ENCODE measurements at regions not wholly inside any gene's neighbourhood (a gene's known extent, or its start where the extent isn't known, plus 50 kb on each side); places are given as distances from the start of the nearest gene placed in this dataset.
"Not testable (repeated sequence)": the region's sequence is repeated elsewhere in the genome, so short reads cannot be mapped to it uniquely, and the experiment has no call there.

DNA sequence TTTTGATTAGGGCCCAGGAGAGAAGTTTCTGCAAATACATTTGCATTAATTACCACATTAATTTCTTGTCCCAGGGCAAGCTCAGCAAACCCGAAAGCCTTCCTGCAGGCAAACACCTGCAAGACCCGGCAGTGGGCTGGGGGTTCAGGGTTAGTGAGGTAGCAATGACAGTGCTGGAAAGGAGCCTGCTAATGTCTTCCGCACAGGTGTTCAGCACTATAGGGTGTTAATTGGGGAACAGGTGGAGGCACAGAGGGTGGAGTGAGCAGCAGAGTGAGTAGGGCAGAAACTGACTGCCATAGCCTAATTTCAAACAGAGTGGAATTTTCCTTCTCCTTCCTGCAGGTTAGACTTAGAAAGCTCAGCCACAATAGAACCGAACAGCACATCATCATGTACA is 50.9 kb upstream of the UBASH3B start:
- no peak for DNase-seq

GRCh38 chr11:122601141-122602125 is 54.1 kb upstream of the UBASH3B start:
- DNase-seq: peak; percentile 67

DNA sequence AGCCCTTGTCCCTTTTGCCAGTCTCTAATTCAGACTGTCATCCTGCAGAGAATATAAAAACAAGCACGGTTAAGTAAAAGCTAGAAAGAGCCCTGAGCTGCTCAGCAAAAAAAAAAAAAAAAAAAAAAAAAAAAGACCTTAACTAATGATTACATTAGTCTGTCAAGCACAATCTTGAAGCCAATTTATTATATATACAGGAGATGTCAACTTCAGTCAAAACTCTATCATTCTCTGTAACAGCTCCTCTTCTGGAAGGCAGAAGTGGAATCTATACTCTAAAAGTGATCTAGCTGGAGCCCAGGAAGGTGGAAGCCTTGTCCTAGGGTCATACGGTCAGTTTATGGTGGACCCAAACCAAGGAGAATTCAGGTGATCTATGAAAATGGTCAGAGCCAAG is 55.2 kb upstream of the UBASH3B start:
- no peak for DNase-seq

- no peak for DNase-seq
Measured at GRCh38 chr11:122599434-122599833, 56.1 kb upstream of the UBASH3B start.

DNA sequence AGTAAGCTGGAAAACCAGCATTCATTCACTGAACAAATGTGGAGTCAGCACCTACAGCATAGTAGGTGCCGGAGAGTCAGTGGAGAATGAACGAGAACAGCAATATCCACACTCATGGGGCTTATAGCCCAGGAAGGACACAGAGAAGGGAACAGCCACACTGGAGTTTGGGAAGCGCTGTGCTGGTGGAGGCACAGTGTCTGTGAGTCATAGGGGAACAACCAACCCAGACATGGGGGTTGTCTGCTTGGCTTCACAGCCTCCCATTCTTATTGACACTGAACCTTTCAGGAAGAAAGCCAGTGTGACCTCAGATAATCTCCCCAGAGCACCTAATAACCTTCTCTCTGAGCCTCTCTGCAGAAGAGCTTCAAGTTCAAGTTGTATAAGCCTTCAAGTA is 56.6 kb upstream of the UBASH3B start:
- no peak for DNase-seq

DNA sequence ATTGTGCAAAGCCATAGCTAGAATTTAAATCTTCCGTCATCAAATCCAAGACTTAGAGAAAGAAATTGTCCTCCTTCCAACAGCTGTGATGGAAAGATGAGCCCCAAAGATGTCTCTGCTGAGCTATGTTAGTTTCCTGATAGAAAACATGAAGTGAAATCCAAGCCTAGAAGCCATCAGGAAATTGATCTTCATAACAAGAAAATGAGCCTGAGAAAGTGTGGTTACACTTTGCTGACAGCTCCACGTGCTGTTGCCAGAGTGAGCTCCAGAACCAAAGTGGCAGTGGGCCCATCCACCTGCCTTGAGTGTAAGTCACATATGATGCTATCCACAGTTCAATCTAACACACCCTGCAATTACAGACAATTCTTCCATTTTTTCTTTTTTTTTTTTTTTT is 58.0 kb upstream of the UBASH3B start:
- peak; percentile 64 for DNase-seq

DNA sequence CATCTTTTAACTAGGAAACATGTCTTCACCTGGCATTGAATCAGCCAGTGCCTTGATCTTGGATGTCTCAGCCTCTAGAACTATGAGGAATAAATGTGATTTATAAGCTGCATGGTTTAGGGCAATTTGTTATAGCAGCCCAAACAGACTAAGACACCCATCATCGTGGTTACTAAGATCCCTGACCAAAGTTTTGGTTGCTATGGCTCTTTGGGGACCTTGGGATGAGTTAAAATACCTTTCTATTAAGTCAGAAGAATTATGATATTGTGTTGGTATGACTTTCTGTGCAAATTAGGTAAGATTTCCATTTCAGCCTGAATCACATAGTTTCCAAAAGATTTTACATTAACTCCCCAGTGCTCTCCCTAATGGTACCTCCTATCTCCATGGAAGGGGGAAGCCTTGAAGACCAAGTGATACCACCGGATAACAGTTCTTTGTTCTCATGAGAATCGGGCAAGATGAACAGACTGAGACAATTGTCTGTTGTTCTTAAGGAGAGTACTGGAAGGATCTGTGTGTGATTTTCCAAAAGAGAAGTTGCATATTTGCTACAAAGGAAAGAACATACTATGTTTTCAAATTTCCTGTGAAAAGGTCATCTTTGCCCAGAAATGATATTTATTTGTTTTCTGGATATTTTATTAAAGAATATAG is 60.4 kb upstream of the UBASH3B start:
- DNase-seq: no peak

DNA sequence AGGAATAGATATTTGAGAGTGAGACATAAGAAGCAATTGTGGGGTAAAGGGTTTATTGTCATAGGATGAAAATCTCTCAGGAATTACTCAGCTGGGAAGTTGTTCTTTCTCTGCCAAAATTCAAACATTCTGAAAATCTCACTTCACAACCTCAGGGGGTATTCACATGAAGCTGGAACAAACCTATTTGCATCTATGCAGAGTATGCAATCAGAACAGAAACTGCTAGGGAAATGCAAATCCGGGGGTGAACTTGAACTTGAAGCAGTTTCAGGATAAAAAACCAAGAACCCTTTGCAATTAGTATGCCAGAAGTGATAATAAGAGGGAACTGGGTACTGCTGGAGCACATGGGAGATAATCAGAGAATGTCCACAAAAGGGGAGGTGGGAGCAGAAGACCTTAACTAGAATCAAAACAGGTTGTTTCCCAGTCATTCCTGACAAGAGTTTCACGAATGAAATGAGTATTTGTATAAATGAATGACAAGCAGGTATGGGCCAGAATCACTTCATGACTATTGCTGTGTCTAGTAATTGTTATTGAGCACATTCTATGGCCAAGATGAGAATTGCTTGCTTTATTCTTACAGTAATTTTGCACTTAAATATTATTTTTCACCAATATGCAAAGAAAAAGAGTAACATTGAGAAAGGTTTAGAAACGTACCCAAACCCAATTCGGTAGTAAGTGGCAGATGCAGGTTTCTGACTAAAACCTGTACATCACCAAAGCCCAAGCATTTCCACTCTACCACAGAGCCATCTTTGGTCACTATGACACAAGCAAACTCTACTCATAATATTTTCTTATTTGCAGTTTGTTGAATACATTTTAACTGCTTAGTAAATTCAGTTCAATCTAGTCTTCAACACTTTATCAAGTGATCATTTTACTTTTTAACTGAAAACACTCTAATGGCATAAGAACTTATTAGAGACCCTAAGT is 61.8 kb upstream of the UBASH3B start:
- no peak for DNase-seq

- no peak for DNase-seq
Measured at GRCh38 chr11:122592641-122593040, 62.9 kb upstream of the UBASH3B start.

GRCh38 chr11:122584670-122585069 is 70.9 kb upstream of the UBASH3B start:
- no peak for DNase-seq

DNA sequence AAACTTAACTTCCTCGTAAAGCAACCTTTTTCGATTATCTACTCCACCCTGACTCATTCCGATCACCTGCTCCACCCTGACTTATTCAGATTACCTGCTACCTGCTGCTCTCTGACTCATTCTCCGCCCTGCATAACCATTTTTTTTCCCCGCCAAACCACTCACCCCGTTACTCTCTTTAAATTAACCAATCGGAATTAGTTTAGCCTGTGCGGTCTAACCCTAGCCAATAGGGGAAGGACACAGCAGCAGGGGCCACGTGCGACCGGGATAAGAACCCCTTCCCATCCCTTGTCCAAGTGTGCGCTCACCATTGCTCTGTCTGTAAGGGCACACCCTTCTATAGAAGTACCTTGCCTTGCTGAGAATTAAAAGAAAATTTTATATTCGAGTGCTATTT is 75.5 kb upstream of the UBASH3B start:
- not testable (repeated sequence) for DNase-seq

GRCh38 chr11:122578171-122578825 is 77.2 kb upstream of the UBASH3B start:
- DNase-seq: no peak

- no peak for DNase-seq
Measured at GRCh38 chr11:122572592-122572991, 82.9 kb upstream of the UBASH3B start.

- no peak for DNase-seq
Measured at GRCh38 chr11:122563761-122564160, 91.8 kb upstream of the UBASH3B start.

GRCh38 chr11:122559734-122560382 is 95.7 kb upstream of the UBASH3B start:
- DNase-seq: no peak

- not testable (repeated sequence) for DNase-seq
Measured at GRCh38 chr11:122559218-122559617, 96.3 kb upstream of the UBASH3B start.

GRCh38 chr11:122557163-122557562 is 98.4 kb upstream of the UBASH3B start:
- not testable (repeated sequence) for DNase-seq

DNA sequence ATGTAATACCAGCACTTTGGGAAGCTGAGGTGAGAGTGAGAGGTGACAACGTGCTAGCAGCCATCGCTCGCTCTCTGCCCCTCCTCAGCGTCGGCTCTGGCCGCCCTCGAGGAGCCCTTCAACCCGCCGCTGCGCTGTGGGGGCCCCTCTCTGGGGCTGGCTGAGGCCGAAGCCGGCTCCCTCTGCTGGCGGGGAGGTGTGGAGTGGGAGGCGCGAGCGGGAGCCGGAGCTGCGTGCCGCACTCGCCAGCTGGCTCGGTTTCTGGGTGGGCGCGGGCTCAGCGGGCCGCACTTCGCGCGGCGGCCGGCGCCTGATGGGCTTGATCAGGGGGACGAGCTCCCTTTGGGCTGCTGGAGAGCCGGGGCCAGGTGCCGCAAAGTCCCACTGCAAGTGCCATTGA is 98.9 kb upstream of the UBASH3B start:
- DNase-seq: peak; percentile 39

DNA sequence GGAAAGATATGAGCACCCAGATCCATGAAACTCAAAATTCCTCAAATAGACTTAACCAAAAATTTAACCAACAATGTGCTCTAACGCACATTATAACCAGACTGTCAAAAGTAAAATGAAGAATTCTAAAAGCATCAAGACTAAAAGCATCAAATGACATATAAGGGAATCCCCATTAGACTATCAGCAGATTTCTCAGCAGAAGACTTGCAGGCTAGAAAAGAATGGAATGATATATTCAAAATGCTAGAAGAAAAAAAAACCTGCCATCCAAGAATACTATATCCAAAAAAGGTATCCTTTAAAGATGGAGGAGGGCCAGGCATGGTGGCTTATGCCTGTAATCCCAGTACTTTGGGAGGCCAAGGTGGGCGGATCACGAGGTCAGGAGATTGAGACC is 117.5 kb upstream of the UBASH3B start:
- DNase-seq: no peak

DNA sequence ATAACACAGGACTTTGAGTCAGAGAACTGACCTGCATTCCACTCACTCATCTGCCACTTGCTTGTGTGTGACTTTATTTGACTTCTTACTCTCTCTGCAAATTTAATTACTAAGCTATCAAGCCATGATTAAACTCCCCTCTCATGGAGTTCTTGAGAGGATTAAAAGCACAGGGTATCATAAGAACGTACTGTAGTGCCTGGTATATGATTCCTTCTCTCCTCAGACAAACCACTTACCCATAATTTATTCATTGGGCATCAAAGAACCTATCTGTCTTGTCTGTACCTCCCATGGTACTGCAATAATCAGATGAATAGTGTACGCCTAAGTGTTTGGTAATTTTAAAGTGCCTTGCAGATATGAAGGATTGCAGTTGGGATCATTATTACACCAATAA is 130.6 kb upstream of the UBASH3B start:
- DNase-seq: no peak

DNA sequence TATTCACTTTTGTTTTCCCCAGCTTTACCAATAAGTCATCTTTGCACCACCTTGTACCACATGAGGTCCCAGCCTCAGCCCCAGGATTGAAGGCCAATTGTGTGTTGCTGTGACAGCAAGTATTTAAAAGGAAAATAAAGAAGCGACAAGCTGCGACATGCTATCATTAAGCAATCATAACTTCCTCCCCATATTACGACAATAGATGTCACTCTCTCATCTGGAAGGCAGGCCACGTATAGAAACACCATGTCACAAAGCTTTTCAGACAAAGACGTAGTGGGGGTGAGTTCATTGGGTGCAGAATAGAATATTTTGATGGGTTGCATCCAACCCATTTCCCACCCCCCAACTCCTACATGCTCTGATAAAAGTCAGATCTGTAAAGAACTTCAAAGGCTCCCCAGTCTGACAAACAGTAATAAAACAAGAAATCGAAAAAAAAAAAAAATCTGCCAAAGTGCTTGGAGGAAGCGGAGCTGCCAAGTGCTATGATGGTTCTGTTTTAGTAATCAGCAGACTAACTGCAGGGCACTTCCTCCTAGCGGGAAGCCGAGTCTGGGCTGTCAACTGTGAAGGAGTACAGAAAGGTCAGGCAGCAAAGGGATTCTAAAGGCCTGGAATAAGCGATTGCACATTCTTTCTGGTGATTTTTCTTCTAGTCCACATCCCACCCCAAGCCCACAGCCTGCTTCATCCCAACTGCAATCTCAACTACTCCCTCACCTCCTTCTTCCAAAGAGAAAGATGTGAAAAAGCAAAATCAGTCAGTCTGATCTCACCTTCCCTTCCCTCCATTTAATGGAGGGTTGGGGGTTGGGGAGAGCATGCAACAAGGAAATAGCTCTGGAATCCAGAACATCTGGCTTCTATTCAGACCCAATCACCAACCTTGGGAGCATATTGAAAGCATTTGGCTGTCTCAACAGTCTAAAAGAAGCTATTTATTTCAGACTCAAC is 131.4 kb upstream of the UBASH3B start:
- peak; percentile 75 for DNase-seq

All from femur (tissue), 1 donor.